HepG2 (cell line): ENCODE measurements at regions not wholly inside any gene's neighbourhood (a gene's known extent, or its start where the extent isn't known, plus 50 kb on each side); places are given as distances from the start of the nearest gene placed in this dataset.

Experiments
- EZH2 ChIP-seq: conservative IDR thresholded peaks from 2 replicates; pipeline ENCODE4 v1.6.1; 2012; ENCODE audit warnings: mild to moderate bottlenecking, low read depth, low read length, moderate library complexity
- KMT2B ChIP-seq: IDR thresholded peaks from 2 replicates; pipeline ENCODE4 v1.6.1; 2016; ENCODE audit warnings: missing genetic modification reagents, missing compliant biosample characterization
- NBN ChIP-seq: fragments of 450-650 bp; conservative IDR thresholded peaks from 2 replicates; pipeline ENCODE4 v1.6.1; 2017
- RAD21 ChIP-seq: fragments of 450-650 bp; formaldehyde crosslinking; IDR thresholded peaks from 2 replicates; pipeline ENCODE4 v1.5.0; 2020; ENCODE audit warnings: mild to moderate bottlenecking
- ZNF253 ChIP-seq: sonication (generic); formaldehyde crosslinking; IDR thresholded peaks from 2 replicates; pipeline ENCODE4 v1.8.0; 2022; ENCODE audit warnings: mild to moderate bottlenecking, missing genetic modification reagents, borderline replicate concordance
- ZZZ3 ChIP-seq: sonication (generic); formaldehyde crosslinking; IDR thresholded peaks from 2 replicates; pipeline ENCODE4 v1.4.0; 2020; ENCODE audit warnings: missing genetic modification reagents, mild to moderate bottlenecking, borderline replicate concordance
- TF ChIP-seq, protein P1 (sequence below): sonication (generic); formaldehyde crosslinking; conservative IDR thresholded peaks from 2 replicates; pipeline ENCODE4 v1.4.0; 2020; ENCODE audit warnings: missing genetic modification reagents
- TF ChIP-seq, protein P2 (sequence below): sonication (generic); formaldehyde crosslinking; IDR thresholded peaks from 2 replicates; pipeline ENCODE4 v1.4.0; 2020; ENCODE audit warnings: missing genetic modification reagents, borderline replicate concordance
- TF ChIP-seq, protein P3 (sequence below): sonication (generic); formaldehyde crosslinking; IDR thresholded peaks from 2 replicates; pipeline ENCODE4 v1.5.0; 2020; ENCODE audit warnings: mild to moderate bottlenecking, missing genetic modification reagents, moderate library complexity

DNA sequence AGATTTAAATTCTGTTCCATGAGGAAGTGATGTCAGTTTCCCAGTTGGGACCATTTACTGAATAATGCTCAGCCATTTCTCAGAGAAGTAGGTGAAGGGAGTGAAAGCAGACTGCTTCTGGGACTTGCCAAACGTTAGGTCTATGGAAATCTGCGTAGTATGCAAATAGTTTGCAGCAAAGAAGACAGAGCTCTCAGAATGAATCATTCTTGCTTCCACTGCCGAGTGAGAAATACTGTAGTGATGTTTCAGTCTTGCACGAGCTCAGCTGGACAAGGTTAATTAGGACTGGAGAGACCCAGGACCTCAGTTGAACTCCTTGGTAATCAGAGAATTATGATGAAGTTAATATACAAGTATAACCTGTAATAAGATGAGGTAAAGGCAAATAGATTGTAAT, 317.7 kb upstream of the DAB1 start:
- TF ChIP-seq KMT2B (CRISPR knock-in tag), result no peak
- no peak for TF ChIP-seq EZH2
- no peak for TF ChIP-seq ZZZ3
- TF ChIP-seq, protein P1, sequence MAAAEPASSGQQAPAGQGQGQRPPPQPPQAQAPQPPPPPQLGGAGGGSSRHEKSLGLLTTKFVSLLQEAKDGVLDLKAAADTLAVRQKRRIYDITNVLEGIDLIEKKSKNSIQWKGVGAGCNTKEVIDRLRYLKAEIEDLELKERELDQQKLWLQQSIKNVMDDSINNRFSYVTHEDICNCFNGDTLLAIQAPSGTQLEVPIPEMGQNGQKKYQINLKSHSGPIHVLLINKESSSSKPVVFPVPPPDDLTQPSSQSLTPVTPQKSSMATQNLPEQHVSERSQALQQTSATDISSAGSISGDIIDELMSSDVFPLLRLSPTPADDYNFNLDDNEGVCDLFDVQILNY, result no peak
- no peak for TF ChIP-seq ZNF253 (CRISPR knock-in tag)
- TF ChIP-seq, protein P2, sequence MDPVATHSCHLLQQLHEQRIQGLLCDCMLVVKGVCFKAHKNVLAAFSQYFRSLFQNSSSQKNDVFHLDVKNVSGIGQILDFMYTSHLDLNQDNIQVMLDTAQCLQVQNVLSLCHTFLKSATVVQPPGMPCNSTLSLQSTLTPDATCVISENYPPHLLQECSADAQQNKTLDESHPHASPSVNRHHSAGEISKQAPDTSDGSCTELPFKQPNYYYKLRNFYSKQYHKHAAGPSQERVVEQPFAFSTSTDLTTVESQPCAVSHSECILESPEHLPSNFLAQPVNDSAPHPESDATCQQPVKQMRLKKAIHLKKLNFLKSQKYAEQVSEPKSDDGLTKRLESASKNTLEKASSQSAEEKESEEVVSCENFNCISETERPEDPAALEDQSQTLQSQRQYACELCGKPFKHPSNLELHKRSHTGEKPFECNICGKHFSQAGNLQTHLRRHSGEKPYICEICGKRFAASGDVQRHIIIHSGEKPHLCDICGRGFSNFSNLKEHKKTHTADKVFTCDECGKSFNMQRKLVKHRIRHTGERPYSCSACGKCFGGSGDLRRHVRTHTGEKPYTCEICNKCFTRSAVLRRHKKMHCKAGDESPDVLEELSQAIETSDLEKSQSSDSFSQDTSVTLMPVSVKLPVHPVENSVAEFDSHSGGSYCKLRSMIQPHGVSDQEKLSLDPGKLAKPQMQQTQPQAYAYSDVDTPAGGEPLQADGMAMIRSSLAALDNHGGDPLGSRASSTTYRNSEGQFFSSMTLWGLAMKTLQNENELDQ (CRISPR knock-in tag), result no peak
- no peak for TF ChIP-seq NBN
- TF ChIP-seq, protein P3, sequence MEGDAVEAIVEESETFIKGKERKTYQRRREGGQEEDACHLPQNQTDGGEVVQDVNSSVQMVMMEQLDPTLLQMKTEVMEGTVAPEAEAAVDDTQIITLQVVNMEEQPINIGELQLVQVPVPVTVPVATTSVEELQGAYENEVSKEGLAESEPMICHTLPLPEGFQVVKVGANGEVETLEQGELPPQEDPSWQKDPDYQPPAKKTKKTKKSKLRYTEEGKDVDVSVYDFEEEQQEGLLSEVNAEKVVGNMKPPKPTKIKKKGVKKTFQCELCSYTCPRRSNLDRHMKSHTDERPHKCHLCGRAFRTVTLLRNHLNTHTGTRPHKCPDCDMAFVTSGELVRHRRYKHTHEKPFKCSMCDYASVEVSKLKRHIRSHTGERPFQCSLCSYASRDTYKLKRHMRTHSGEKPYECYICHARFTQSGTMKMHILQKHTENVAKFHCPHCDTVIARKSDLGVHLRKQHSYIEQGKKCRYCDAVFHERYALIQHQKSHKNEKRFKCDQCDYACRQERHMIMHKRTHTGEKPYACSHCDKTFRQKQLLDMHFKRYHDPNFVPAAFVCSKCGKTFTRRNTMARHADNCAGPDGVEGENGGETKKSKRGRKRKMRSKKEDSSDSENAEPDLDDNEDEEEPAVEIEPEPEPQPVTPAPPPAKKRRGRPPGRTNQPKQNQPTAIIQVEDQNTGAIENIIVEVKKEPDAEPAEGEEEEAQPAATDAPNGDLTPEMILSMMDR (CRISPR knock-in tag), result no peak
- no peak for TF ChIP-seq RAD21 (CRISPR knock-in tag)
